IMR-90 (cell line): ENCODE measurements at regions not wholly inside any gene's neighbourhood (a gene's known extent, or its start where the extent isn't known, plus 50 kb on each side); places are given as distances from the start of the nearest gene placed in this dataset.

Source experiments
- BHLHE40 ChIP-seq: fragments of 150-350 bp; IDR thresholded peaks from 2 replicates; pipeline ENCODE4 v1.6.1; 2016; ENCODE audit warnings: mild to moderate bottlenecking, low read depth, low read length
- CEBPB ChIP-seq: IDR thresholded peaks from 2 replicates; pipeline ENCODE4 v1.6.1; 2012; ENCODE audit warnings: low read depth, low read length, improper control_type of control experiment
- CTCF ChIP-seq: conservative IDR thresholded peaks from 2 replicates; pipeline ENCODE4 v1.5.1; 2012; ENCODE audit warnings: mild to moderate bottlenecking, low read depth, low read length, improper control_type of control experiment
- MAFK ChIP-seq: IDR thresholded peaks from 2 replicates; pipeline ENCODE4 v1.6.1; 2012; ENCODE audit warnings: low read depth, low read length, improper control_type of control experiment
- MXI1 ChIP-seq: IDR thresholded peaks from 2 replicates; pipeline ENCODE4 v1.6.1; 2012; ENCODE audit warnings: low read depth, mild to moderate bottlenecking, low read length, moderate library complexity, borderline replicate concordance
- POLR2A ChIP-seq: IDR thresholded peaks from 2 replicates; pipeline ENCODE4 v1.6.1; 2012; ENCODE audit warnings: mild to moderate bottlenecking, low read depth, low read length
- RAD21 ChIP-seq: IDR thresholded peaks from 2 replicates; pipeline ENCODE4 v1.6.1; 2012; ENCODE audit warnings: low read length, improper control_type of control experiment
- RCOR1 ChIP-seq: IDR thresholded peaks from 2 replicates; pipeline ENCODE4 v1.6.1; 2012; ENCODE audit warnings: mild to moderate bottlenecking, low read length, improper control_type of control experiment; ENCODE audit not compliant: insufficient replicate concordance

DNA sequence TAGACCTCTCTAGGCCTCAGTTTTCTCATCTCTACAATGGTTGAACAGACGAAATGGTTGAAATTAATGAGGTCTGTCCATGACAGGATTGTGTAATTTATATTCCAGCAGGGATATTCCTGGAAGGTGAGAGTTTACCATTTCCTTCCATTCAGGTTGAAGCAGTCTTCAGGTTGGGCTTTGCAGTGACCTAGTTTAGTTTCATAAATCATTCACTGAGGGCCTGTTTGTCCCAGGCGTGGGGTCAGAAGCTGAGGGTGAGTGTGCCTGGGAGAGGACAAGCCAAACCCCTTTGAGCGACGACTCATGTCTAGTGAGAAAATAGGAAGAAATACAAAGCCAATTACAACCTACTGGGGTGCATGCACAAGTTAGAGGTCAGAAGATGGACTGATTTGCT, 57.2 kb upstream of the CACNA2D3 start:
- TF ChIP-seq CTCF, result no peak
- no peak for TF ChIP-seq MXI1
- TF ChIP-seq POLR2A, result no peak
- no peak for TF ChIP-seq RCOR1
- TF ChIP-seq MAFK, result no peak
- TF ChIP-seq BHLHE40, result no peak
- no peak for TF ChIP-seq RAD21
- TF ChIP-seq CEBPB, result no peak
